GM12878 (cell line): ENCODE measurements at regions not wholly inside any gene's neighbourhood (a gene's known extent, or its start where the extent isn't known, plus 50 kb on each side); places are given as distances from the start of the nearest gene placed in this dataset.

Source experiments
- ATAC-seq: fragments of 200-7000 bp; cut with Tn5 transposase; 3 replicates; pipeline ENCODE4 v1.9.1; 2020; ENCODE audit warnings: mild to moderate bottlenecking, moderate library complexity
- BruUV-seq: library from RNA; stranded (reverse); fragments of 400-500 nt; replicated peaks from 2 replicates; lab custom pipeline; 2021; lab: Mats Ljungman, UMichigan
- CTCF ChIA-PET: fragments of 300-600 bp; sonication (Branson Sonifier 250); formaldehyde crosslinking; extraction: SDS; loops from one replicate; lab custom pipeline; 2021; ENCODE audit warnings: inconsistent platforms; lab: Yijun Ruan, JAX
- POLR2A ChIA-PET: fragments of 350-600 bp; formaldehyde crosslinking; extraction: SDS; loops from one replicate; lab custom pipeline; 2021; ENCODE audit warnings: inconsistent platforms; lab: Charles Lee
- RAD21 ChIA-PET: fragments of 300-600 bp; sonication (Branson Sonifier 250); formaldehyde crosslinking; loops from one replicate; lab custom pipeline; 2023; ENCODE audit warnings: antibody characterized with exemption; ENCODE audit not compliant: unreplicated experiment; lab: Charles Lee
- SMC1A ChIA-PET: fragments of 300-600 bp; sonication (Branson Sonifier 250); formaldehyde crosslinking; loops from one replicate; lab custom pipeline; 2023; ENCODE audit not compliant: unreplicated experiment, uncharacterized antibody; lab: Charles Lee
- DNase-seq: peaks from one replicate; pipeline ENCODE4 v3.0.0-alpha.2; 2011; ENCODE audit warnings: low read depth, low spot score
- FAIRE-seq: peaks from 3 replicates; lab custom pipeline; 2011; peaks lifted over from hg19 to GRCh38; lab: Jason Lieb, UNC
- H2AFZ ChIP-seq: 2 replicates; pipeline ENCODE4 v1.6.0; 2011; ENCODE audit warnings: low read depth, low read length, control low read depth; ENCODE audit not compliant: control insufficient read depth
- H3K27ac ChIP-seq: 2 replicates; pipeline ENCODE4 v1.5.1; 2011; ENCODE audit warnings: control low read depth; ENCODE audit not compliant: control insufficient read depth, insufficient read depth
- H3K27me3 ChIP-seq, 2 experiments: replicated peaks in 1 of 2; 2 replicates each; pipeline versions ENCODE4 v1.6.0 to v1.6.1; 2011; ENCODE audit warnings: low read length in 1 of 2; ENCODE audit not compliant: control insufficient read depth in 2 of 2, insufficient read depth in 2 of 2
- H3K36me3 ChIP-seq, 2 experiments: 2 replicates each; pipeline ENCODE4 v1.5.1; 2011; ENCODE audit warnings: low read length in 1 of 2; ENCODE audit not compliant: control insufficient read depth in 2 of 2, insufficient read depth in 2 of 2
- H3K4me1 ChIP-seq: 2 replicates; pipeline ENCODE4 v1.6.1; 2011; ENCODE audit warnings: mild to moderate bottlenecking, low read length, moderate library complexity, mixed read lengths; ENCODE audit not compliant: control insufficient read depth, insufficient read depth
- H3K4me2 ChIP-seq: 2 replicates; pipeline ENCODE4 v1.6.0; 2011; ENCODE audit warnings: control low read depth; ENCODE audit not compliant: control insufficient read depth, insufficient read depth
- H3K4me3 ChIP-seq: fragments of 200-600 bp; sonication (generic); 2 replicates; pipeline ENCODE4 v1.5.1; 2016
- H3K79me2 ChIP-seq: 2 replicates; pipeline ENCODE4 v1.6.0; 2011; ENCODE audit warnings: low read length; ENCODE audit not compliant: control insufficient read depth, insufficient read depth
- H3K9ac ChIP-seq: 2 replicates; pipeline ENCODE4 v1.8.0; 2011; ENCODE audit warnings: low read length, control low read depth, mixed read lengths; ENCODE audit not compliant: control insufficient read depth, insufficient read depth
- H3K9me3 ChIP-seq: replicated peaks from 3 replicates; pipeline ENCODE4 v1.5.1; 2011; ENCODE audit warnings: mild to moderate bottlenecking, low read length; ENCODE audit not compliant: control insufficient read depth, insufficient read depth
- H4K20me1 ChIP-seq: 2 replicates; pipeline ENCODE4 v1.6.0; 2011; ENCODE audit not compliant: control insufficient read depth, insufficient read depth
- CTCF ChIP-seq, 3 experiments: IDR thresholded peaks in 2 of 3; conservative IDR thresholded peaks in 1 of 3; 2 replicates each; pipeline ENCODE4 v1.5.1; 2011; ENCODE audit warnings: low read depth in 3 of 3, low read length in 3 of 3, mild to moderate bottlenecking in 3 of 3, control low read depth in 2 of 3, moderate library complexity in 2 of 3, inconsistent platforms in 1 of 3, mixed read lengths in 1 of 3; ENCODE audit not compliant: control insufficient read depth in 2 of 3, insufficient read depth in 1 of 3; ENCODE audit errors: extremely low read depth in 1 of 3
- RELA ChIP-seq: fragments of 450-650 bp; IDR thresholded peaks from 2 replicates; pipeline ENCODE4 v1.8.0; 2014; ENCODE audit warnings: borderline replicate concordance; ENCODE audit not compliant: partially characterized antibody
- TCF3 ChIP-seq: IDR thresholded peaks from 2 replicates; pipeline ENCODE4 v1.6.1; 2012; ENCODE audit warnings: low read depth, mild to moderate bottlenecking, low read length, borderline replicate concordance; ENCODE audit not compliant: insufficient read depth
- USF1 ChIP-seq: IDR thresholded peaks from 2 replicates; pipeline ENCODE4 v1.6.1; 2011; ENCODE audit warnings: borderline replicate concordance, low read depth, mild to moderate bottlenecking, moderate library complexity, mixed read lengths, low read length; ENCODE audit not compliant: insufficient read depth; ENCODE audit errors: extremely low read length
- WGBS: methylation state at CpG from one replicate; pipeline ENCODE4 v1.1.6; 2016; ENCODE audit warnings: low lambda C conversion rate; ENCODE audit not compliant: insufficient replicate concordance, insufficient coverage; ENCODE audit errors: missing lambda C conversion rate; 5-methylcytosine and 5-hydroxymethylcytosine counted together
- in situ Hi-C: fragments of 300-500 bp; cut with MboI; formaldehyde crosslinking; loops from 9 replicates; pipeline ENCODE4 v1.14.3; 2018; ENCODE audit warnings: mixed read lengths
- intact Hi-C: fragments of 100-400 bp; cut with micrococcal nuclease; formaldehyde crosslinking; loops from one replicate; pipeline ENCODE4 v1.14.2; 2022; ENCODE audit not compliant: unreplicated experiment
- TF ChIP-seq, protein P1 (sequence below): fragments of 450-650 bp; conservative IDR thresholded peaks from 2 replicates; pipeline ENCODE4 v1.6.1; 2017; ENCODE audit warnings: mild to moderate bottlenecking, moderate library complexity

DNA sequence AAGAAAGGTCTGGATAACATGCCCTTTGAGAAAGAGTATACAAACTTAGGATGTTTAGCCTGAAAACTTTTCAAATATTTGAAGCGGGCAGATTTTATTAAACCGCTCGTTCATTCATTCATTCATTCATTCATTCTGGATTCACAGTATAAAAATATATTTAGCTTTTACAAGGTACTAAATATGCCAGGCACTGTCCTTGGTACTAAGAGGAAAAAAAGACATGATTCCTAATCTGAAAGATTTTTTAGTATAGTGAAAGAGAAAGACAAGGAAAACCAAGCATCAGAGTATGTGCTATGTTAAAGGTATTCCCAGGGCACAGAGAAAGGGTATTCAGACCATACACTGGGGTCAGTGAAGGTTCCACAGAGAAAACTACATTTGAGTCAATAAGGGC lies 299.7 kb downstream of the BCAT1 start:
- RAD21 ChIA-PET, result no interaction called here
- H3K27me3 ChIP-seq, result no peaks in the 10 kb centered on the region
- no peaks in the 10 kb centered on the region for H3K9me3 ChIP-seq
- BruUV-seq, result no TSS peak
- H4K20me1 ChIP-seq, result no peaks in the 10 kb centered on the region
- no peak for TF ChIP-seq CTCF (IDR thresholded peaks at IDR 0.05 in 2 of 3, conservative IDR thresholded peaks at IDR 0.05 in 1 of 3; ENCODE audit: control insufficient read depth in 2 of 3, extremely low read depth in 1 of 3, insufficient read depth in 1 of 3, low read depth in 3 of 3, low read length in 3 of 3)
- TF ChIP-seq USF1, result no peak
- TF ChIP-seq TCF3, result no peak
- TF ChIP-seq, protein P1, sequence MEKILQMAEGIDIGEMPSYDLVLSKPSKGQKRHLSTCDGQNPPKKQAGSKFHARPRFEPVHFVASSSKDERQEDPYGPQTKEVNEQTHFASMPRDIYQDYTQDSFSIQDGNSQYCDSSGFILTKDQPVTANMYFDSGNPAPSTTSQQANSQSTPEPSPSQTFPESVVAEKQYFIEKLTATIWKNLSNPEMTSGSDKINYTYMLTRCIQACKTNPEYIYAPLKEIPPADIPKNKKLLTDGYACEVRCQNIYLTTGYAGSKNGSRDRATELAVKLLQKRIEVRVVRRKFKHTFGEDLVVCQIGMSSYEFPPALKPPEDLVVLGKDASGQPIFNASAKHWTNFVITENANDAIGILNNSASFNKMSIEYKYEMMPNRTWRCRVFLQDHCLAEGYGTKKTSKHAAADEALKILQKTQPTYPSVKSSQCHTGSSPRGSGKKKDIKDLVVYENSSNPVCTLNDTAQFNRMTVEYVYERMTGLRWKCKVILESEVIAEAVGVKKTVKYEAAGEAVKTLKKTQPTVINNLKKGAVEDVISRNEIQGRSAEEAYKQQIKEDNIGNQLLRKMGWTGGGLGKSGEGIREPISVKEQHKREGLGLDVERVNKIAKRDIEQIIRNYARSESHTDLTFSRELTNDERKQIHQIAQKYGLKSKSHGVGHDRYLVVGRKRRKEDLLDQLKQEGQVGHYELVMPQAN, result no peak
- no peak for TF ChIP-seq RELA
- intact Hi-C loops, result no loop called here
- H2AFZ ChIP-seq, result no peak overlapping the region
- FAIRE-seq (no peak), DNase-seq (no peak), ATAC-seq (no peak)
- in situ Hi-C loops, result no loop called here
- CTCF ChIA-PET, result no interaction called here
- H3K9ac ChIP-seq, result no peak overlapping the region
- WGBS, result 3% methylated on average over 3 of the region's 3 CpGs
- no peaks in the 10 kb centered on the region for H3K4me1 ChIP-seq
- H3K27ac ChIP-seq, result no peak overlapping the region
- no peaks in the 10 kb centered on the region for H3K36me3 ChIP-seq
- no peaks in the 10 kb centered on the region for H3K79me2 ChIP-seq
- SMC1A ChIA-PET, result no interaction called here
- no peak overlapping the region for H3K4me3 ChIP-seq
- no peak overlapping the region for H3K4me2 ChIP-seq
- POLR2A ChIA-PET, result no interaction called here
